ENCODE measurements at regions not wholly inside any gene's neighbourhood (a gene's known extent, or its start where the extent isn't known, plus 50 kb on each side); places are given as distances from the start of the nearest gene placed in this dataset.
"Not testable (repeated sequence)": the region's sequence is repeated elsewhere in the genome, so short reads cannot be mapped to it uniquely, and the experiment has no call there.

- TF ChIP-seq EZH2 (IDR thresholded peaks at IDR 0.05; ENCODE audit: low read length, unreplicated experiment); CTCF (conservative IDR thresholded peaks at IDR 0.05; ENCODE audit: low read depth, low read length); EZH2phosphoT487 (IDR thresholded peaks at IDR 0.05; ENCODE audit: borderline replicate concordance, low read length): not testable (repeated sequence)
Observed at GRCh38 chr9:63425123-63425522, 1859.9 kb downstream of the FOXD4L5 start.
